A549 (cell line): ENCODE measurements at regions not wholly inside any gene's neighbourhood (a gene's known extent, or its start where the extent isn't known, plus 50 kb on each side); places are given as distances from the start of the nearest gene placed in this dataset.
A peak's percentile ranks its signal among the peaks of the same experiment; 100 is the strongest.

Experiments used
- ATAC-seq, 2 experiments: fragments of 200-7000 bp in 1 of 2; fragments of >200 bp in 1 of 2; cut with Nextera tagmentation in 1 of 2; cut with Tn5 transposase in 1 of 2; 3 replicates each; pipeline versions ENCODE4 v1.8.0 to v1.9.1; 2018 to 2020; ENCODE audit warnings: mild to moderate bottlenecking in 1 of 2, moderate library complexity in 1 of 2
- CTCF ChIA-PET: fragments of 300-600 bp; sonication (Branson Sonifier 250); formaldehyde crosslinking; extraction: SDS; loops from one replicate; lab custom pipeline; 2021; ENCODE audit warnings: antibody characterized with exemption, inconsistent platforms; lab: Yijun Ruan, JAX
- POLR2A ChIA-PET: fragments of 350-600 bp; formaldehyde crosslinking; extraction: SDS; loops from one replicate; lab custom pipeline; 2021; ENCODE audit warnings: antibody characterized with exemption, inconsistent platforms; lab: Yijun Ruan, JAX
- DNase-seq, 2 experiments: peaks; one replicate each; pipeline versions ENCODE4 v3.0.0 to v3.0.0-alpha.2; 2011 to 2016; ENCODE audit warnings: low read depth in 1 of 2, low spot score in 1 of 2
- FAIRE-seq: peaks from 2 replicates; lab custom pipeline; 2011; peaks lifted over from hg19 to GRCh38; lab: Jason Lieb, UNC
- H3K27ac ChIP-seq, 2 experiments: fragments of >200 bp; sonication (Bioruptor Twin); formaldehyde crosslinking; 3 replicates each; pipeline ENCODE4 v1.5.1; 2016 to 2017
- H3K4me1 ChIP-seq: fragments of >200 bp; sonication (Bioruptor Twin); formaldehyde crosslinking; 3 replicates; pipeline ENCODE4 v1.6.1; 2016
- H3K4me2 ChIP-seq: fragments of >200 bp; sonication (Bioruptor Twin); formaldehyde crosslinking; 3 replicates; pipeline ENCODE4 v1.6.1; 2016
- H3K4me3 ChIP-seq: fragments of >200 bp; sonication (Bioruptor Twin); formaldehyde crosslinking; 3 replicates; pipeline ENCODE4 v1.5.1; 2016
- H3K9me3 ChIP-seq: fragments of >200 bp; sonication (Bioruptor Twin); formaldehyde crosslinking; 3 replicates; pipeline ENCODE4 v1.6.1; 2016
- CHD2 ChIP-seq: fragments of 150-350 bp; IDR thresholded peaks from 2 replicates; pipeline ENCODE4 v1.6.1; 2014; ENCODE audit warnings: low read length; ENCODE audit not compliant: partially characterized antibody
- GATA3 ChIP-seq: IDR thresholded peaks from 2 replicates; pipeline ENCODE4 v1.6.1; 2012; ENCODE audit warnings: borderline replicate concordance
- HDAC2 ChIP-seq: fragments of 200-600 bp; sonication (generic); IDR thresholded peaks from 2 replicates; pipeline ENCODE4 v1.6.1; 2016
- JUNB ChIP-seq: fragments of >200 bp; sonication (Bioruptor Twin); formaldehyde crosslinking; IDR thresholded peaks from 2 replicates; pipeline ENCODE4 v1.6.1; 2016
- KDM5A ChIP-seq: fragments of 200-600 bp; sonication (generic); IDR thresholded peaks from 2 replicates; pipeline ENCODE4 v1.6.1; 2016; ENCODE audit warnings: antibody characterized with exemption, mild to moderate bottlenecking
- WGBS: methylation state at CpG from one replicate; pipeline ENCODE4 v1.1.6; 2017; ENCODE audit errors: missing lambda C conversion rate; 5-methylcytosine and 5-hydroxymethylcytosine counted together
- small RNA-seq, 6 experiments: library from RNA; depleted of rRNA; stranded (forward); fragments of <200 nt; gene quantifications; one replicate each; pipeline ENCODE3, GENCODE V24; 2012

DNA sequence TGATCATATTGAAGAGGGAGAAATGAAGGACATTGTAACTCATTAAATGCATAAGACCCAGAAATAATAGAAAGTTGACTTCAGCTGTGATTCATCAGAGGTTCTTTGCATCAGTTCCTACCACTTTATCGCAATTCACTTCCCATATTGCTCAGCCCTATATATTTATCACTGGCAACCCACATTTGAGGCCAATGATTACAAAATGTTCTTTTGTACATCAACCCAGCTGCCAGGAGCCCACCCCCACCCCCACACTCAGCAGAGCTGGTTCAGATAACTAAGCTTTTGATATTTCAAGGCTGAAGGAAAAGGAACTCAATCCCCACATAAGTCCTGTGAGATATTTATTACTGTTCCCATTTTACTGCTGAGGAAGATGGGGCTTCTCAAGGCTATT is 51.2 kb upstream of the TMPO start:
- ChIA-PET CTCF (interaction anchor here (1.0 to 1.1 kb wide), 3 partner anchors 11 to 39 kb away, joined by 3 to 4 read pairs (median 3); no protein-coding TSS in a partner anchor), POLR2A (no interaction called here)
- no peak for FAIRE-seq
- whole genome bisulfite sequencing, result 68% methylated on average over 1 of the region's 1 CpG
- Histone ChIP-seq H3K27ac (peak overlapping the region in 1 of 2 experiments; percentile 38; a peak in 3 of 6 replicates), H3K4me3 (no peak overlapping the region), H3K9me3 (no peaks in the 10 kb centered on the region), H3K4me1 (peaks cover 25% of the 10 kb centered on the region; the same call in 2 of the 3 replicates), H3K4me2 (peak overlapping the region; percentile 16; the same call in 1 of the 3 replicates)
- TF ChIP-seq CHD2, result no peak
- 0 out of 2 replicates have a peak, but pooled peaks have one; percentile 16 for TF ChIP-seq JUNB
- DNase-seq, result no peak
- no peak for ATAC-seq

- H3K27ac ChIP-seq, result no peak overlapping the region; a peak in 1 of 6 replicates
- no peak for ATAC-seq
- H3K4me1 ChIP-seq, result peaks cover 25% of the 10 kb centered on the region; the same call in 2 of the 3 replicates
- no peaks in the 10 kb centered on the region for H3K9me3 ChIP-seq
- H3K4me3 ChIP-seq, result no peak overlapping the region
- ChIA-PET CTCF (no interaction called here), POLR2A (no interaction called here)
- 0 out of 3 replicates have a peak overlapping the region, but pooled peaks have one; percentile 4 for H3K4me2 ChIP-seq
- TF ChIP-seq GATA3 (no peak), HDAC2 (no peak), KDM5A (no peak)
- FAIRE-seq, result no peak
- DNase-seq, result no peak
- WGBS, result 70% methylated on average over 1 of the region's 1 CpG
These were observed 49.9 kb upstream of the TMPO start for GRCh38 chr12:98465505-98465904.

Small RNA genes lying in the stretch of these regions (small RNA-seq; reads per million reads assigned to genes)
- 0 reads per million in 6 experiments for gene AC018659.1
- gene MIR4303, result 0 reads per million in 6 experiments
- gene MIR4495, result 0 reads per million in 6 experiments
- gene RNU4-41P, result 0 to 0.43 (median 0) reads per million in 6 experiments
- 0 to 17.0 (median 1.0) reads per million in 6 experiments for gene RNU6-36P
